D341Med (cell line): ENCODE measurements at regions not wholly inside any gene's neighbourhood (a gene's known extent, or its start where the extent isn't known, plus 50 kb on each side); places are given as distances from the start of the nearest gene placed in this dataset.
"Not testable (repeated sequence)": the region's sequence is repeated elsewhere in the genome, so short reads cannot be mapped to it uniquely, and the experiment has no call there.

Source experiments
- DNase-seq: peaks from one replicate; pipeline ENCODE4 v3.0.0; 2012; ENCODE audit warnings: low spot score

- no peak for DNase-seq
Measured at GRCh38 chr7:114279901-114280300, 134.7 kb upstream of the FOXP2 start.

GRCh38 chr7:114273218-114273617, 141.4 kb upstream of the FOXP2 start:
- no peak for DNase-seq

GRCh38 chr7:114269714-114270113, 144.9 kb upstream of the FOXP2 start:
- no peak for DNase-seq

GRCh38 chr7:114267550-114267949, 147.1 kb upstream of the FOXP2 start:
- not testable (repeated sequence) for DNase-seq

GRCh38 chr7:114264023-114264422, 150.6 kb upstream of the FOXP2 start:
- no peak for DNase-seq

GRCh38 chr7:114263219-114263618, 151.4 kb upstream of the FOXP2 start:
- DNase-seq, result no peak

- no peak for DNase-seq
Measured at GRCh38 chr7:114255404-114255841, 159.2 kb upstream of the FOXP2 start.

GRCh38 chr7:114243646-114244045, 171.0 kb upstream of the FOXP2 start:
- no peak for DNase-seq

GRCh38 chr7:114242992-114243507, 171.6 kb upstream of the FOXP2 start:
- DNase-seq, result no peak

GRCh38 chr7:114229246-114229645, 185.4 kb upstream of the FOXP2 start:
- DNase-seq, result no peak

- no peak for DNase-seq
Measured at GRCh38 chr7:114225784-114226183, 188.8 kb upstream of the FOXP2 start.

GRCh38 chr7:114218283-114218682, 196.3 kb upstream of the FOXP2 start:
- no peak for DNase-seq

- no peak for DNase-seq
Measured at GRCh38 chr7:114217026-114217806, 197.4 kb upstream of the FOXP2 start.

- DNase-seq, result no peak
Measured at GRCh38 chr7:114214466-114214865, 200.1 kb upstream of the FOXP2 start.

GRCh38 chr7:114212721-114213429, 201.7 kb upstream of the FOXP2 start:
- no peak for DNase-seq

GRCh38 chr7:114209968-114210367, 204.6 kb upstream of the FOXP2 start:
- DNase-seq, result no peak

- DNase-seq, result no peak
Measured at GRCh38 chr7:114206688-114207087, 207.9 kb upstream of the FOXP2 start.

- no peak for DNase-seq
Measured at GRCh38 chr7:114196517-114196916, 218.1 kb upstream of the FOXP2 start.

- no peak for DNase-seq
Measured at GRCh38 chr7:114190387-114190786, 224.2 kb upstream of the FOXP2 start.

- DNase-seq, result no peak
Measured at GRCh38 chr7:114183311-114184088, 231.1 kb upstream of the FOXP2 start.

- DNase-seq, result no peak
Measured at GRCh38 chr7:114182837-114183236, 231.8 kb upstream of the FOXP2 start.

- no peak for DNase-seq
Measured at GRCh38 chr7:114181280-114181679, 233.3 kb upstream of the FOXP2 start.
